GM19397 (cell line): ENCODE measurements at regions not wholly inside any gene's neighbourhood (a gene's known extent, or its start where the extent isn't known, plus 50 kb on each side); places are given as distances from the start of the nearest gene placed in this dataset.
"Not testable (repeated sequence)": the region's sequence is repeated elsewhere in the genome, so short reads cannot be mapped to it uniquely, and the experiment has no call there.

Source experiments
- ATAC-seq: cut with Tn5 transposase; IDR thresholded peaks from one replicate; pipeline ENCODE4 v1.9.1; 2021; ENCODE audit warnings: mild to moderate bottlenecking, moderate library complexity; ENCODE audit not compliant: unreplicated experiment

DNA sequence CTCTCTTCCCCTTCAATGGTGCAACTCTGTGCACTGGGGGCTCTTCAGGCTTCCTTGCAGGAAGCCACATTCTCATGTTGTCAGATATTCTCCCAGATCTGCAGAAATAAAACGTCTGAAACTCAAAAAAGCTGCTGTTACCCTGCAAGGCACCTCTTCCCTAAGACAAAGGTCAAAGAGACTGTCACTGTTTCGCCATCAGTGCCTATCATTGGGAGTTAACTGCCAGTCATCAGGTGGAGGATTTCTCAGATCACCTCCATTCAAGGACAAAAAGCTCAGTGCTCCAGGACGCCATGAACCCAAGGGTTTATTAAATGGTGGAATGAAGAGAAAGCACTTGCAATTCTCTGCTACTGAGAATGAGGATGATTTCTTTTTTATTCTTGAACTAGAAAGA, 144.6 kb upstream of the PALS2 start:
- ATAC-seq, result no peak

- no peak for ATAC-seq
Observed at GRCh38 chr7:24432677-24433076, 140.6 kb upstream of the PALS2 start.

GRCh38 chr7:24434972-24435371, 138.3 kb upstream of the PALS2 start:
- no peak for ATAC-seq

DNA sequence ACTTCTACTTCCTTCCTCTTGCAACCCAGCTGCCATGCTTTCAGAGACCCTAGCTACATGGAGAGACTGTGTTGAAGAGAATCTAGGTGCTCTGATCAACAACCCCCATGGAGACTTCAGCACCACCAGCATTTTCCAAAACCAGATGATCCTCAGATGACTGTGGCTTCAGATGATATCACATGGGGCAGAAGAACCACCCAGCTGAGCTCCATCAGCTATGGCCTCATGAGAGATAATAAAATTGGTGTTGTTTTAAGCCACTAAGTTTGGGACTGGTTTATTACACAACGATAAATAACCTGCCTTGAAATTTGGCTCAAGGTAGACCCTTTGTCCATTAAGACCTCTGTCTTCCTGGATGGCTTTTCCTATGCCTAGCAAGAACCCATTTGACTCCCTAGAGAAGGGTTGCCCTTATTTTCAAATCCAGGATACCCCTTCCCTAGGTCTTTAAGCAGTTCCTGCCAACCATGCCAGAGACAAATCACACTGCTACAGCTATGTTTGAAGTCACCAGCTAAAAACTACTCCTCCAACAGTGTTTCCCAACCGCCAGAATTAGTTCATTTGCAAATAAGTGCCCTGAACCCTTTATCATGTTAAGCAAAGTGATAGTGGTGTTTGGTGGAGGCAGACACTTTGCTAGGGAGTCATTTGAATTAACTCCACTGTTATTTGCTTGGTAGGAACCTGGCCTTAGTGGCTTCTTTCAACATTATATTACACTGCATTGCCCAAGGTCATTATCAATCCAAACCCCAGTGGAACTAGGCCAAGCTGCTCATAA, 136.9 kb upstream of the PALS2 start:
- ATAC-seq, result no peak

GRCh38 chr7:24438232-24438631, 135.0 kb upstream of the PALS2 start:
- ATAC-seq, result no peak

- not testable (repeated sequence) for ATAC-seq
Observed at GRCh38 chr7:24439104-24439503, 134.1 kb upstream of the PALS2 start.

DNA sequence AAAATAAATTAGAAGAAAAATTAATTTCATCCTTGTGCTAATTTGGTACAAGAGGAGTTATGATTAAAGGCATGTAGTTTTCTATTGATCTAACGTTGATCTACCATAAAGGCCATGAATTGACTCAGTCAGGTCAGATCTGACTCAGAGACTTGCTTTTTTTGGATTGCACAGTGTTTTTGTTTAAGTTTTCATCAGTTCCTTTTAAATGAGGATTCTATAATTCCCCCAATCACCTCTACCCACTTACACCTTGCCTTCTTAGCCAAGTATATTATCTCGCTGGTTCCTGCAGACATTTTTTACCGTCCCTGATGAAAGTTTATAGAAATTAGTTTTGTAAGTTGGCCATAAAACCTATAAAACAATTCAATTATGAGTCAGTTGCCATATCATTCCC, 132.4 kb upstream of the PALS2 start:
- no peak for ATAC-seq

GRCh38 chr7:24441314-24442027, 131.8 kb upstream of the PALS2 start:
- peak; percentile 53 for ATAC-seq

- peak; percentile 44 for ATAC-seq
Observed at GRCh38 chr7:24442170-24442777, 131.0 kb upstream of the PALS2 start.

- ATAC-seq, result no peak
Observed at GRCh38 chr7:24444666-24445440, 128.4 kb upstream of the PALS2 start.

- ATAC-seq, result no peak
Observed at GRCh38 chr7:24448038-24448437, 125.2 kb upstream of the PALS2 start.

DNA sequence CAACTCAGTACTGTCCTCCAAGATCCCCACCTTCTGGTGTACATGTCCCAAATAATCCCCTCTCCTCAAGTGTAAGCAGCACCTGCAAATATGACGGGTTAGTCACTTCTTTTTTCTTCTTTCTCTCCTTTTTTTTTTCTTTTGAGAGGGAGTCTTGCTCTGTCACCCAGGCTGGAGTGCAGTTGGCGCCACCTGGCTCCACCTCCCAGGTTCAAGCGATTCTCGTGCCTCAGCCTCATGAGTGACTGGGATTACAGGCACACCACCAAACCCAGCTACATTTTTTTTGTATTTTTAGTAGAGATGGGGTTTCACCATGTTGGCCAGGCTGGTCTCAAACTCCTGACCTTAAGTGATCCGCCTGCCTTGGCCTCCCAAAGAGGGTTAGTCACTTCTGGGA, 123.8 kb upstream of the PALS2 start:
- ATAC-seq, result not testable (repeated sequence)

GRCh38 chr7:24455813-24456525, 117.3 kb upstream of the PALS2 start:
- ATAC-seq, result peak; percentile 76

GRCh38 chr7:24456526-24457218, 116.6 kb upstream of the PALS2 start:
- peak; percentile 56 for ATAC-seq

DNA sequence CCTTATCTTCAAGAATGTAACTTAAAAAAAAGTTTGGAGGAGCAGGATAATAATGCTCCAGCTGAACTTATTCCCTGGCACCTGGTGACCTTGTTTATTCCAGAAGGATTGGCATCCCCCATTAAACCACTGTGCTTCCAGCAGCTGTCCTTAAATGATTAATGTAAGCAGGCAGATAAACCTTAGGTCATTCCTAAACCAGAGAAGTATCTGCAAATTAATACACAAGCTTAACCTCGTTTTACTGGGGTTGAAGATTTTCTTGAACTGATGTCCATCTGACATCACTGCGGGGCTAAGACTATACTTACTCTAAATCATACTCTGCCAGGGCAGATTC, 116.1 kb upstream of the PALS2 start:
- ATAC-seq, result no peak

GRCh38 chr7:24462117-24462516, 111.1 kb upstream of the PALS2 start:
- no peak for ATAC-seq

DNA sequence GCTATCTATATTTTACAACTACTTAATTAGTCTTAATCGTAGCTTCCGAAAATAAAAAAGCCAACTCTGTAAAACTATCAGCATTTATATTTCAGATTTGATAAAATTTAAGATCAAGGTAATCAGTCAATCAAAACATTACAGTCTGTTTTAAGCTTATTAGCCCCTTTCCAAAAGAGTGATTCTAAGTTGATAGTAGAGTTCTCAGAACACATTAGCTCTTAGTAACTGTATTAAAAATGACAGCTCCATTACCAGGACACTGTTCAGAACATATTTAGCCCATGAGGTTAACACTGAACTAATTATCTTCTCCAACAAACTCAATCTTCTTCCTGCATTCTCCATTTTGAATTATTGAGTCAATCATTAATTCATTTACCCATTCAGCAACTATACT, 110.3 kb upstream of the PALS2 start:
- ATAC-seq, result no peak

- no peak for ATAC-seq
Observed at GRCh38 chr7:24463474-24463873, 109.8 kb upstream of the PALS2 start.

DNA sequence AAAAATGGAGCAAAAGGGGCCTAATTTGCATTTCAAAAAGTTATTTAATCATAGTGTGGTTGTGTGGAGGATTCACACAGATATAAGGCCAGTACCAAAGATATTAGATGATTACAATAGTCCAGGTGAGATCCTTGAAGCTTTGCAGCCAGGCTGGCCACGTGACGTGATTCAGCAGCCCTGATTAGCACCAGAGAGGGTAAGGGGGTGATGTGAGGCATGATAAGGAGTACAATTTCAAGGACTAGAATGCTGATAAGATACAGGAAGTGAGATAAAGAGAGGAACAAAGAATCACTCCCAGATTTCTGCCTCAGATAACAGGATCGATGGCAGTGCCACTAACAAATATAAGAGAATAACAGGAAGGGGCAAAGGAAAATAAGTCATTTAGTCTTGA, 108.4 kb upstream of the PALS2 start:
- no peak for ATAC-seq

DNA sequence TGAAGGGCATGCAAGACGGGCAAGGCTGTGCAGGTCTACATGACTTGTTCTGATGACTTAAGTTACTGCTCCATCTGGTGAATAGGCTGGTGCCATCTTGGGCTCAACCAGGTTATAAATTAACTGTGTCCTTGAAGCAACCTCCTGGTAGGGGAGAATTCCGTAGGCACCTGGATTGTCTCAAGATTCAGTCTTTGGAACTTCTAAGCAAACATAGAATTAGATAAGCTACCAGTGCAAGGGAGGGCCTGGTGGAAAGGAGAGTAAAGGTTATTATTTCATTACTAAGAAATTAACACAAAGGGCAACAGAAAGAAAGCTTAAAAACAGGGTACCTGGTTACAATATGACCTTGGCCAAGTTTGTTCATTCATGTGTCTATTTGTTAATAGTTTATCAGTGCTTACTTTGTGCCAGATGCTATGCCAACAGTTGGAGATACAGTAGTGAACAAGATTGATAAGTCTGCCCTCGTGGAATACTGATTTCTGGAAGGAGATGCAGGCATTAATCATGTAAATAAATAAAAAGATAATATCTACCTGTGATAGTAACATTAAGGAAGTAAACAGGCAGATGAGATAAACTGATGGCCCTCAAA, 107.0 kb upstream of the PALS2 start:
- ATAC-seq, result no peak
